Spleen (tissue), 11 donors: ENCODE measurements at regions not wholly inside any gene's neighbourhood (a gene's known extent, or its start where the extent isn't known, plus 50 kb on each side); places are given as distances from the start of the nearest gene placed in this dataset.

Experiments used
- DNase-seq: peaks from one replicate; pipeline ENCODE4 v3.0.0-alpha.2; 2020
- H3K27ac ChIP-seq, 8 donors: fragments of 200-600 bp; sonication (generic) in 7 of 8; 1 replicate in 4 of 8; 2 replicates in 4 of 8; pipeline versions ENCODE4 v1.5.0 to v1.8.0; 2016 to 2021; ENCODE audit warnings: inconsistent platforms in 4 of 8, mild to moderate bottlenecking in 4 of 8, moderate library complexity in 1 of 8
- H3K27me3 ChIP-seq, 7 donors: fragments of 200-600 bp; sonication (generic) in 6 of 7; replicated peaks in 1 of 7; 1 replicate in 4 of 7; 2 replicates in 3 of 7; pipeline versions ENCODE4 v1.5.0 to v1.8.0; 2016 to 2021; ENCODE audit warnings: inconsistent platforms in 3 of 7, mild to moderate bottlenecking in 1 of 7
- H3K36me3 ChIP-seq, 6 donors: fragments of 200-600 bp; sonication (generic) in 5 of 6; 1 replicate in 4 of 6; 2 replicates in 2 of 6; pipeline versions ENCODE4 v1.5.0 to v1.8.0; 2016 to 2021; ENCODE audit warnings: inconsistent platforms in 2 of 6
- H3K4me1 ChIP-seq, 6 donors: fragments of 200-600 bp; sonication (generic) in 5 of 6; 1 replicate in 3 of 6; 2 replicates in 3 of 6; pipeline versions ENCODE4 v1.5.0 to v1.8.0; 2016 to 2021; ENCODE audit warnings: inconsistent platforms in 3 of 6
- H3K4me3 ChIP-seq, 8 donors: fragments of 200-600 bp; sonication (generic) in 7 of 8; 1 replicate in 4 of 8; 2 replicates in 4 of 8; pipeline versions ENCODE4 v1.5.0 to v1.8.0; 2016 to 2021; ENCODE audit warnings: inconsistent platforms in 4 of 8, mild to moderate bottlenecking in 4 of 8, moderate library complexity in 2 of 8
- H3K9me3 ChIP-seq, 8 donors: fragments of 200-600 bp; sonication (generic) in 7 of 8; 1 replicate in 4 of 8; 2 replicates in 4 of 8; pipeline versions ENCODE4 v1.5.0 to v1.8.0; 2016 to 2021; ENCODE audit warnings: inconsistent platforms in 4 of 8
- CTCF ChIP-seq, 11 experiments: fragments of 200-600 bp in 7 of 11; fragments of 450-650 bp in 4 of 11; sonication (generic) in 4 of 11; IDR thresholded peaks in 8 of 11; conservative IDR thresholded peaks in 3 of 11; 1 replicate in 7 of 11; 2 replicates in 4 of 11; pipeline versions ENCODE4 v1.4.0 to v1.8.0; 2016 to 2021; ENCODE audit warnings: antibody characterized with exemption in 11 of 11, inconsistent platforms in 4 of 11, mild to moderate bottlenecking in 1 of 11
- POLR2A ChIP-seq, 3 donors: fragments of 450-650 bp; IDR thresholded peaks; one replicate each; pipeline ENCODE4 v1.5.1; 2017; ENCODE audit warnings: antibody characterized with exemption in 3 of 3, mild to moderate bottlenecking in 1 of 3
- POLR2AphosphoS5 ChIP-seq, 3 donors: sonication (generic); formaldehyde crosslinking; IDR thresholded peaks; one replicate each; pipeline ENCODE4 v1.5.1; 2017; ENCODE audit warnings: antibody characterized with exemption in 3 of 3
- WGBS, 5 donors: extraction: QIAGEN DNeasy Blood & Tissue Kit in 3 of 5; methylation state at CpG; one replicate each; pipeline versions ENCODE4 v1.1.5 to v1.1.7; 2013 to 2018; 5-methylcytosine and 5-hydroxymethylcytosine counted together
- intact Hi-C: fragments of 100-400 bp; cut with DNase I; formaldehyde crosslinking; loops from one replicate; pipeline ENCODE4 v1.15.0; 2023; ENCODE audit warnings: low total_unique reads
- donor health status: healthy with polysubstance abuse.
- donor health status: DM: no; HTN: no; CAD: no; lungs with moderate emphysema.
- donor health status: DM: no; HTN: no; CAD: no.
- donor health status: Bipolar disorder and iron deficiency.
- donor health status: healthy.
- donor health status: DM: no; HTN: no; CAD: no.
- donor health status: DM: yes; HTN: yes; CAD: no.

- intact Hi-C loops, result no loop called here
- no peaks in the 10 kb centered on the region for H3K36me3 ChIP-seq
- no peak overlapping the region for H3K27ac ChIP-seq
- DNase-seq, result no peak
- H3K4me3 ChIP-seq, result no peak overlapping the region
- H3K9me3 ChIP-seq, result peaks cover 0 to 11% (median 0%) of the 10 kb centered on the region in 8 donors
- WGBS, 5 donors, result 23 to 35% (median 27%) methylated on average over 1 of the region's 1 CpG
- H3K4me1 ChIP-seq, result peaks cover 0 to 5% (median 0%) of the 10 kb centered on the region in 6 donors
- H3K27me3 ChIP-seq, result peaks cover 0 to 16% (median 0%) of the 10 kb centered on the region in 7 donors
- no peak for TF ChIP-seq CTCF (IDR thresholded peaks at IDR 0.05 in 8 of 11, conservative IDR thresholded peaks at IDR 0.05 in 3 of 11)
- TF ChIP-seq POLR2A (IDR thresholded peaks at IDR 0.05), result no peak
- TF ChIP-seq POLR2AphosphoS5 (IDR thresholded peaks at IDR 0.05), result no peak
Observed at GRCh38 chr11:19625438-19625837, 87.2 kb upstream of the NAV2 start.

GRCh38 chr11:19617696-19618523, 94.7 kb upstream of the NAV2 start:
- no peaks in the 10 kb centered on the region for H3K36me3 ChIP-seq
- no peak overlapping the region for H3K27ac ChIP-seq
- H3K4me1 ChIP-seq, result no peaks in the 10 kb centered on the region
- DNase-seq, result no peak
- intact Hi-C loops, result no loop called here
- peaks cover 0 to 3% (median 0%) of the 10 kb centered on the region in 8 donors for H3K9me3 ChIP-seq
- no peak overlapping the region for H3K4me3 ChIP-seq
- no peaks in the 10 kb centered on the region for H3K27me3 ChIP-seq
- 61 to 78% (median 68%) methylated on average over 3 to 4 of the region's 4 CpGs for WGBS, 5 donors
- TF ChIP-seq CTCF (IDR thresholded peaks at IDR 0.05 in 8 of 11, conservative IDR thresholded peaks at IDR 0.05 in 3 of 11) (no peak), POLR2AphosphoS5 (IDR thresholded peaks at IDR 0.05) (no peak), POLR2A (IDR thresholded peaks at IDR 0.05) (no peak)

- WGBS, 5 donors, result 76 to 82% (median 80%) methylated on average over 11 of the region's 11 CpGs
- intact Hi-C loops, result no loop called here
Observed at GRCh38 chr11:19615341-19616183, 97.1 kb upstream of the NAV2 start.

More at GRCh38 chr11:19615341-19616183, 97.1 kb upstream of the NAV2 start:
- H3K27me3 ChIP-seq, result no peaks in the 10 kb centered on the region
- no peaks in the 10 kb centered on the region for H3K4me1 ChIP-seq
- DNase-seq, result no peak
- H3K4me3 ChIP-seq, result no peak overlapping the region
- no peak overlapping the region for H3K27ac ChIP-seq
- H3K9me3 ChIP-seq, result peaks cover 0 to 26% (median 13%) of the 10 kb centered on the region in 8 donors
- TF ChIP-seq CTCF (IDR thresholded peaks at IDR 0.05 in 8 of 11, conservative IDR thresholded peaks at IDR 0.05 in 3 of 11) (no peak), POLR2AphosphoS5 (IDR thresholded peaks at IDR 0.05) (no peak), POLR2A (IDR thresholded peaks at IDR 0.05) (no peak)
- no peaks in the 10 kb centered on the region for H3K36me3 ChIP-seq
